SK-N-SH (cell line): ENCODE measurements at regions not wholly inside any gene's neighbourhood (a gene's known extent, or its start where the extent isn't known, plus 50 kb on each side); places are given as distances from the start of the nearest gene placed in this dataset.

Experiments
- CTCF ChIA-PET: fragments of 300-600, 350-600 bp; formaldehyde crosslinking; extraction: SDS; loops from one replicate; lab custom pipeline; 2021; lab: Yijun Ruan, JAX
- POLR2A ChIA-PET: fragments of 350-600 bp; sonication (Branson Sonifier 250); formaldehyde crosslinking; extraction: SDS; loops from one replicate; lab custom pipeline; 2020; ENCODE audit warnings: antibody characterized with exemption, inconsistent platforms; lab: Yijun Ruan, JAX
- DNase-seq: peaks from one replicate; pipeline ENCODE4 v3.0.0; 2012
- H2AFZ ChIP-seq: fragments of 200-600 bp; sonication (generic); 2 replicates; pipeline ENCODE4 v1.8.1; 2016; ENCODE audit warnings: antibody characterized with exemption, mild to moderate bottlenecking, low read depth
- H3F3A ChIP-seq: fragments of 200-600 bp; sonication (generic); replicated peaks from 2 replicates; pipeline ENCODE3; 2016; ENCODE audit warnings: antibody characterized with exemption, mild to moderate bottlenecking; ENCODE audit not compliant: insufficient read depth
- H3K27ac ChIP-seq, 2 experiments: fragments of 200-500 bp in 1 of 2; fragments of 200-600 bp in 1 of 2; sonication (Bioruptor generic) in 1 of 2; sonication (generic), shearing (Covaris generic) in 1 of 2; 2 replicates each; pipeline versions ENCODE4 v1.5.1 to v1.6.1; 2014 to 2016; ENCODE audit warnings: low read depth in 2 of 2, inconsistent platforms in 1 of 2, low read length in 1 of 2, mild to moderate bottlenecking in 1 of 2, mixed read lengths in 1 of 2
- H3K27me3 ChIP-seq: fragments of 200-600 bp; sonication (generic), shearing (Covaris generic); 2 replicates; pipeline ENCODE4 v1.6.1; 2016; ENCODE audit warnings: mixed run types; ENCODE audit not compliant: insufficient read depth
- H3K36me3 ChIP-seq, 2 experiments: fragments of 200-500 bp in 1 of 2; fragments of 200-600 bp in 1 of 2; sonication (Bioruptor generic) in 1 of 2; sonication (generic) in 1 of 2; replicated peaks in 1 of 2; 2 replicates each; pipeline versions ENCODE3 to v1.5.1; 2014 to 2016; ENCODE audit warnings: low read length in 1 of 2, mild to moderate bottlenecking in 1 of 2; ENCODE audit not compliant: insufficient read depth in 2 of 2, control insufficient read depth in 1 of 2
- H3K4me1 ChIP-seq, 2 experiments: fragments of 200-500 bp in 1 of 2; fragments of 200-600 bp in 1 of 2; sonication (Bioruptor generic) in 1 of 2; sonication (generic), shearing (Covaris generic) in 1 of 2; 2 replicates each; pipeline versions ENCODE4 v1.5.1 to v1.6.1; 2014 to 2016; ENCODE audit warnings: low read depth in 1 of 2, low read length in 1 of 2, mixed run types in 1 of 2; ENCODE audit not compliant: insufficient read depth in 2 of 2, control insufficient read depth in 1 of 2
- H3K4me2 ChIP-seq: fragments of 200-600 bp; sonication (generic), shearing (Covaris generic); 2 replicates; pipeline ENCODE4 v1.6.1; 2017; ENCODE audit warnings: mixed run types
- H3K4me3 ChIP-seq, 2 experiments: fragments of 200-500 bp in 1 of 2; fragments of 200-600 bp in 1 of 2; sonication (Bioruptor generic) in 1 of 2; sonication (generic), shearing (Covaris generic) in 1 of 2; 2 replicates each; pipeline versions ENCODE4 v1.5.1 to v1.8.1; 2014 to 2016; ENCODE audit warnings: low read depth in 2 of 2, inconsistent platforms in 1 of 2, low read length in 1 of 2, mild to moderate bottlenecking in 1 of 2, mixed read lengths in 1 of 2, moderate library complexity in 1 of 2
- H3K79me2 ChIP-seq: fragments of 200-600 bp; sonication (generic); 2 replicates; pipeline ENCODE4 v1.8.1; 2017; ENCODE audit warnings: mild to moderate bottlenecking; ENCODE audit not compliant: insufficient read depth
- H3K9ac ChIP-seq: fragments of 200-600 bp; sonication (generic); 2 replicates; pipeline ENCODE4 v1.6.1; 2017; ENCODE audit warnings: mixed run types
- H3K9me2 ChIP-seq: fragments of 200-600 bp; sonication (generic); 2 replicates; pipeline ENCODE4 v1.6.1; 2017; ENCODE audit warnings: mixed run types
- H3K9me3 ChIP-seq: fragments of 200-600 bp; sonication (generic); 2 replicates; pipeline ENCODE4 v1.6.1; 2017; ENCODE audit warnings: mixed run types, mild to moderate bottlenecking, moderate library complexity
- H4K20me1 ChIP-seq: fragments of 200-600 bp; sonication (generic); 2 replicates; pipeline ENCODE4 v1.6.1; 2017; ENCODE audit warnings: mild to moderate bottlenecking, mixed run types; ENCODE audit not compliant: insufficient read depth
- CHD2 ChIP-seq: fragments of 150-350 bp; IDR thresholded peaks from 2 replicates; pipeline ENCODE4 v1.6.1; 2018; ENCODE audit warnings: low read length; ENCODE audit not compliant: partially characterized antibody
- EP300 ChIP-seq, 2 experiments: IDR thresholded peaks; 2 replicates each; pipeline versions ENCODE4 v1.4.0 to v1.6.1; 2012; ENCODE audit warnings: borderline replicate concordance in 1 of 2, low read depth in 1 of 2, low read length in 1 of 2
- FOSL2 ChIP-seq: IDR thresholded peaks from 2 replicates; pipeline ENCODE4 v1.4.0; 2012; ENCODE audit warnings: low read depth, mild to moderate bottlenecking, moderate library complexity, borderline replicate concordance
- FOXJ3 ChIP-seq: sonication (generic); formaldehyde crosslinking; IDR thresholded peaks from 2 replicates; pipeline ENCODE4 v1.5.1; 2020; ENCODE audit warnings: mild to moderate bottlenecking, missing genetic modification reagents
- FOXM1 ChIP-seq: IDR thresholded peaks from 2 replicates; pipeline ENCODE4 v1.4.0; 2012; ENCODE audit warnings: low read depth, mild to moderate bottlenecking
- GABPA ChIP-seq: IDR thresholded peaks from 2 replicates; pipeline ENCODE4 v1.4.0; 2012; ENCODE audit warnings: low read depth, mild to moderate bottlenecking
- JUND ChIP-seq: IDR thresholded peaks from 2 replicates; pipeline ENCODE4 v1.4.0; 2012
- MEF2A ChIP-seq: IDR thresholded peaks from 2 replicates; pipeline ENCODE4 v1.4.0; 2012; ENCODE audit warnings: low read depth, borderline replicate concordance
- MXI1 ChIP-seq: IDR thresholded peaks from 2 replicates; pipeline ENCODE4 v1.6.1; 2012; ENCODE audit warnings: mild to moderate bottlenecking, low read depth, low read length, improper control_type of control experiment
- NFIC ChIP-seq: IDR thresholded peaks from 2 replicates; pipeline ENCODE4 v1.4.0; 2012; ENCODE audit warnings: borderline replicate concordance
- POLR2AphosphoS5 ChIP-seq: IDR thresholded peaks from 2 replicates; pipeline ENCODE4 v1.6.1; 2012; ENCODE audit warnings: low read depth, low read length
- RAD21 ChIP-seq: IDR thresholded peaks from 2 replicates; pipeline ENCODE4 v1.6.1; 2012; ENCODE audit warnings: mild to moderate bottlenecking, low read length
- RCOR1 ChIP-seq: fragments of 150-350 bp; IDR thresholded peaks from 2 replicates; pipeline ENCODE4 v1.6.1; 2017; ENCODE audit warnings: antibody characterized with exemption, low read length
- RXRA ChIP-seq: IDR thresholded peaks from 2 replicates; pipeline ENCODE4 v1.4.0; 2012; ENCODE audit warnings: low read depth, mild to moderate bottlenecking, borderline replicate concordance
- SMC3 ChIP-seq: IDR thresholded peaks from 2 replicates; pipeline ENCODE4 v1.6.1; 2012; ENCODE audit warnings: low read depth, low read length, improper control_type of control experiment
- TEAD4 ChIP-seq: IDR thresholded peaks from 2 replicates; pipeline ENCODE4 v1.4.0; 2012; ENCODE audit warnings: mild to moderate bottlenecking, borderline replicate concordance; ENCODE audit not compliant: insufficient read depth
- YY1 ChIP-seq: IDR thresholded peaks from 2 replicates; pipeline ENCODE4 v1.4.0; 2012; ENCODE audit warnings: low read depth, mild to moderate bottlenecking
- WGBS: methylation state at CpG from one replicate; pipeline ENCODE4 v1.1.6; 2017; ENCODE audit warnings: low lambda C conversion rate; 5-methylcytosine and 5-hydroxymethylcytosine counted together
- TF ChIP-seq, protein P1 (sequence below): IDR thresholded peaks from 2 replicates; pipeline ENCODE4 v1.4.0; 2012; ENCODE audit warnings: low read depth
- TF ChIP-seq, protein P2 (sequence below): fragments of 150-350 bp; IDR thresholded peaks from 2 replicates; pipeline ENCODE4 v1.6.1; 2017; ENCODE audit warnings: antibody characterized with exemption, low read length, low read depth, borderline replicate concordance
- TF ChIP-seq, protein P3 (sequence below): IDR thresholded peaks from 2 replicates; pipeline ENCODE4 v1.6.1; 2012; ENCODE audit warnings: mild to moderate bottlenecking, low read depth, low read length, moderate library complexity
- TF ChIP-seq, protein P4 (sequence below): fragments of 200-600 bp; sonication (generic); IDR thresholded peaks from 2 replicates; pipeline ENCODE4 v1.6.1; 2017; ENCODE audit warnings: antibody characterized with exemption, mild to moderate bottlenecking, moderate library complexity

GRCh38 chr9:23543419-23543818 is 282.6 kb downstream of the ELAVL2 start:
- H3K9me2 ChIP-seq: no peaks in the 10 kb centered on the region
- no peaks in the 10 kb centered on the region for H3K4me1 ChIP-seq
- TF ChIP-seq MXI1 (no peak), MEF2A (no peak), NFIC (no peak), POLR2AphosphoS5 (no peak), YY1 (no peak), EP300 (IDR thresholded peaks at IDR 0.05; ENCODE audit: borderline replicate concordance in 1 of 2, low read depth in 1 of 2, low read length in 1 of 2) (no peak), FOXM1 (no peak), SMC3 (no peak), FOSL2 (no peak), RCOR1 (no peak)
- TF ChIP-seq, protein P1, sequence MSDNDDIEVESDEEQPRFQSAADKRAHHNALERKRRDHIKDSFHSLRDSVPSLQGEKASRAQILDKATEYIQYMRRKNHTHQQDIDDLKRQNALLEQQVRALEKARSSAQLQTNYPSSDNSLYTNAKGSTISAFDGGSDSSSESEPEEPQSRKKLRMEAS: no peak
- TF ChIP-seq, protein P2, sequence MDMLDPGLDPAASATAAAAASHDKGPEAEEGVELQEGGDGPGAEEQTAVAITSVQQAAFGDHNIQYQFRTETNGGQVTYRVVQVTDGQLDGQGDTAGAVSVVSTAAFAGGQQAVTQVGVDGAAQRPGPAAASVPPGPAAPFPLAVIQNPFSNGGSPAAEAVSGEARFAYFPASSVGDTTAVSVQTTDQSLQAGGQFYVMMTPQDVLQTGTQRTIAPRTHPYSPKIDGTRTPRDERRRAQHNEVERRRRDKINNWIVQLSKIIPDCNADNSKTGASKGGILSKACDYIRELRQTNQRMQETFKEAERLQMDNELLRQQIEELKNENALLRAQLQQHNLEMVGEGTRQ: no peak
- H3K27me3 ChIP-seq: no peaks in the 10 kb centered on the region
- H2AFZ ChIP-seq: no peak overlapping the region
- H3K79me2 ChIP-seq: no peaks in the 10 kb centered on the region
- POLR2A ChIA-PET: no interaction called here
- H3K4me3 ChIP-seq: no peak overlapping the region
- no peak overlapping the region for H3K9ac ChIP-seq
- no peaks in the 10 kb centered on the region for H3K36me3 ChIP-seq
- H3K27ac ChIP-seq: no peak overlapping the region
- H3F3A ChIP-seq: no peaks in the 10 kb centered on the region
- H4K20me1 ChIP-seq: no peaks in the 10 kb centered on the region
- 32% methylated on average over 3 of the region's 3 CpGs for WGBS
- H3K4me2 ChIP-seq: no peak overlapping the region
- CTCF ChIA-PET: interaction anchor here (1.2 kb wide), 1 partner anchor 19 kb away, joined by 3 read pairs; no protein-coding TSS in a partner anchor
- no peak for DNase-seq
- no peaks in the 10 kb centered on the region for H3K9me3 ChIP-seq

DNA sequence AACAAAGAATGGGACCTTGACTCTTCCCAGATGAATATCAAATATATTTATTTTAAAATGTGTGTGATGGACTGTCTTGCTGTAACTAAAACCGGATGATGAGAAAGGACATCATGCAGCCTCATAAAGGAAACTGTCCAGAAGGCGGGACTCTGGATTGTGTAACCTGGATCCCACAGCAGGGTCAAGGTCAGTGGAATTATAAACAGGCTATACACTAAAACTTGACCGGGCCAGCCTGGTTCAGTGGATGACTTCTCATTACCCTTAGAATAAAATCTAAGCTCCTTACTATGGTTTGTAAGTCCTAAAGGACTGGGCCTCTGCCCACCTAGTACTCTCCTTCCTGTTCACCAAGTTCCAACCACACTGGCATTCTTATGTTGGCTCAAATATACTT is 280.3 kb downstream of the ELAVL2 start:
- Histone ChIP-seq H4K20me1 (no peaks in the 10 kb centered on the region), H3K27ac (no peak overlapping the region), H2AFZ (no peak overlapping the region), H3K36me3 (no peaks in the 10 kb centered on the region), H3K9ac (no peak overlapping the region), H3K4me3 (no peak overlapping the region), H3F3A (no peaks in the 10 kb centered on the region), H3K9me3 (no peaks in the 10 kb centered on the region), H3K9me2 (no peaks in the 10 kb centered on the region), H3K4me2 (no peak overlapping the region), H3K4me1 (no peaks in the 10 kb centered on the region), H3K79me2 (no peaks in the 10 kb centered on the region), H3K27me3 (no peaks in the 10 kb centered on the region)
- WGBS: 37% methylated on average over 2 of the region's 3 CpGs
- ChIA-PET POLR2A (no interaction called here), CTCF (no interaction called here)
- TF ChIP-seq, protein P2: no peak
- TF ChIP-seq GABPA: no peak
- TF ChIP-seq, protein P3, sequence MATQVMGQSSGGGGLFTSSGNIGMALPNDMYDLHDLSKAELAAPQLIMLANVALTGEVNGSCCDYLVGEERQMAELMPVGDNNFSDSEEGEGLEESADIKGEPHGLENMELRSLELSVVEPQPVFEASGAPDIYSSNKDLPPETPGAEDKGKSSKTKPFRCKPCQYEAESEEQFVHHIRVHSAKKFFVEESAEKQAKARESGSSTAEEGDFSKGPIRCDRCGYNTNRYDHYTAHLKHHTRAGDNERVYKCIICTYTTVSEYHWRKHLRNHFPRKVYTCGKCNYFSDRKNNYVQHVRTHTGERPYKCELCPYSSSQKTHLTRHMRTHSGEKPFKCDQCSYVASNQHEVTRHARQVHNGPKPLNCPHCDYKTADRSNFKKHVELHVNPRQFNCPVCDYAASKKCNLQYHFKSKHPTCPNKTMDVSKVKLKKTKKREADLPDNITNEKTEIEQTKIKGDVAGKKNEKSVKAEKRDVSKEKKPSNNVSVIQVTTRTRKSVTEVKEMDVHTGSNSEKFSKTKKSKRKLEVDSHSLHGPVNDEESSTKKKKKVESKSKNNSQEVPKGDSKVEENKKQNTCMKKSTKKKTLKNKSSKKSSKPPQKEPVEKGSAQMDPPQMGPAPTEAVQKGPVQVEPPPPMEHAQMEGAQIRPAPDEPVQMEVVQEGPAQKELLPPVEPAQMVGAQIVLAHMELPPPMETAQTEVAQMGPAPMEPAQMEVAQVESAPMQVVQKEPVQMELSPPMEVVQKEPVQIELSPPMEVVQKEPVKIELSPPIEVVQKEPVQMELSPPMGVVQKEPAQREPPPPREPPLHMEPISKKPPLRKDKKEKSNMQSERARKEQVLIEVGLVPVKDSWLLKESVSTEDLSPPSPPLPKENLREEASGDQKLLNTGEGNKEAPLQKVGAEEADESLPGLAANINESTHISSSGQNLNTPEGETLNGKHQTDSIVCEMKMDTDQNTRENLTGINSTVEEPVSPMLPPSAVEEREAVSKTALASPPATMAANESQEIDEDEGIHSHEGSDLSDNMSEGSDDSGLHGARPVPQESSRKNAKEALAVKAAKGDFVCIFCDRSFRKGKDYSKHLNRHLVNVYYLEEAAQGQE: no peak
- no peak for TF ChIP-seq CHD2
- no peak for TF ChIP-seq RXRA
- TF ChIP-seq JUND: no peak
- TF ChIP-seq, protein P4, sequence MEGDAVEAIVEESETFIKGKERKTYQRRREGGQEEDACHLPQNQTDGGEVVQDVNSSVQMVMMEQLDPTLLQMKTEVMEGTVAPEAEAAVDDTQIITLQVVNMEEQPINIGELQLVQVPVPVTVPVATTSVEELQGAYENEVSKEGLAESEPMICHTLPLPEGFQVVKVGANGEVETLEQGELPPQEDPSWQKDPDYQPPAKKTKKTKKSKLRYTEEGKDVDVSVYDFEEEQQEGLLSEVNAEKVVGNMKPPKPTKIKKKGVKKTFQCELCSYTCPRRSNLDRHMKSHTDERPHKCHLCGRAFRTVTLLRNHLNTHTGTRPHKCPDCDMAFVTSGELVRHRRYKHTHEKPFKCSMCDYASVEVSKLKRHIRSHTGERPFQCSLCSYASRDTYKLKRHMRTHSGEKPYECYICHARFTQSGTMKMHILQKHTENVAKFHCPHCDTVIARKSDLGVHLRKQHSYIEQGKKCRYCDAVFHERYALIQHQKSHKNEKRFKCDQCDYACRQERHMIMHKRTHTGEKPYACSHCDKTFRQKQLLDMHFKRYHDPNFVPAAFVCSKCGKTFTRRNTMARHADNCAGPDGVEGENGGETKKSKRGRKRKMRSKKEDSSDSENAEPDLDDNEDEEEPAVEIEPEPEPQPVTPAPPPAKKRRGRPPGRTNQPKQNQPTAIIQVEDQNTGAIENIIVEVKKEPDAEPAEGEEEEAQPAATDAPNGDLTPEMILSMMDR: no peak
- TF ChIP-seq NFIC: no peak
- no peak for TF ChIP-seq RAD21
- TF ChIP-seq FOXJ3 (CRISPR knock-in tag): no peak
- no peak for TF ChIP-seq TEAD4
- TF ChIP-seq MXI1: no peak
- DNase-seq: no peak
